ENCODE measurements at regions not wholly inside any gene's neighbourhood (a gene's known extent, or its start where the extent isn't known, plus 50 kb on each side); places are given as distances from the start of the nearest gene placed in this dataset.

DNA sequence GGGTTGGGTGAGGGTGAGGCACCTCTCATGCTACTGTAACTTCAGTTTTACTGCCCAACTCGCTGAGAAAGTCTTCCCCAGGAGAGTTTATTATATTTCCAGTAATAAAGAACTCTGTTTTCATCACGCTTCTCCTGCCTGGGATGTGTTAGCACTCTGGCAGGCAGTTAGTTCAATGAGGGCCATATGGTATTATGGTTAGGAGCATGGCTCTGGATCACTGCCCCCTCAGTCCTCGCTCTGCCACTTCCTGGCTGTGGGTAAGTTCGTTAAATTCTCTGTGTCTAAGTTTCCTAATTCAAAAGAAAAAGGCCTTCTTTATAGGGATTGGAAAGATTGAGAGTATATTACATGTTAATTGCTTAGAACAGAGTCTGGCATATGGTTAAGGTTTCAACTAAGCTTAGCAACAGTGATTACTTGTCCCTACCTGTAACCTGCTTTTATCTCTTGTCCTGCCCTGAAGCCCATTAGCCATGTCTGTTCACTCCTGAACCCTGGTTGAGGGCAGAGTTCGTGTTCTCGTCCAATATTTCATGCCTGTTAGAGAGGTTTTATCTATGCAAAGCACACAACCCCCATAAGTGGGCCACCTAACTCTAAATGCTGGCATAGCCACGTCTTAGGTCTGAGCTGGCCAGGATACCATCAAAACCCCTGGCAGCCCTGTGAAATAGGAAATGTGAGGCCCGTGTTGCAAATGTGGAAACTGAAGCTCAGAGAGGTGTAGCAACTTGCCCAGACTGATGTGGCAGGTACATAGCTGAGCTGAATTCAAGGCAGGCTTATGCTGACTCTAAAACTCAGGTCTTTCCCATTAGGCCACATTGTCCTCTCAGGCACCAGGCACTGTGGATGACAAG, 342.5 kb upstream of the JARID2 start:
- no peaks in the 10 kb centered on the region for H3K79me2 ChIP-seq (ENCODE audit: insufficient read depth, low read length)
- ATAC-seq (no peak), DNase-seq (ENCODE audit: low read depth, low spot score) (no peak)
- CTCF ChIA-PET = no interaction called here
- no peaks in the 10 kb centered on the region for H3K27me3 ChIP-seq (ENCODE audit: insufficient read depth, low read length)
- H3K9me2 ChIP-seq (ENCODE audit: insufficient read depth) = no peaks in the 10 kb centered on the region
- no peak overlapping the region for H3K9ac ChIP-seq (ENCODE audit: low read length)
- intact Hi-C loops (cut with micrococcal nuclease) = no loop called here
- H3K4me2 ChIP-seq (ENCODE audit: low read length) = no peak overlapping the region
- H4K20me1 ChIP-seq (ENCODE audit: insufficient read depth) = no peaks in the 10 kb centered on the region
- TF ChIP-seq POLR2A (IDR thresholded peaks at IDR 0.05; ENCODE audit: borderline replicate concordance, extremely low read depth, insufficient read depth, insufficient read length) (no peak), YY1 (IDR thresholded peaks at IDR 0.05; ENCODE audit: extremely low read depth, insufficient replicate concordance, low read depth, low read length) (no peak), SIN3A (IDR thresholded peaks at IDR 0.05; ENCODE audit: low read depth) (no peak), SP1 (IDR thresholded peaks at IDR 0.05; ENCODE audit: low read depth) (no peak), CBX3 (IDR thresholded peaks at IDR 0.05; ENCODE audit: low read depth) (no peak), EZH2phosphoT487 (IDR thresholded peaks at IDR 0.05; ENCODE audit: borderline replicate concordance) (no peak), CEBPB (IDR thresholded peaks at IDR 0.05; ENCODE audit: low read depth) (no peak), FOSL1 (IDR thresholded peaks at IDR 0.05; ENCODE audit: low read depth) (no peak), SRF (IDR thresholded peaks at IDR 0.05; ENCODE audit: low read depth) (no peak), JUND (IDR thresholded peaks at IDR 0.05) (no peak), EZH2 (IDR thresholded peaks at IDR 0.05) (no peak), POLR2AphosphoS5 (IDR thresholded peaks at IDR 0.05; ENCODE audit: low read depth, low read length) (no peak), ELF1 (IDR thresholded peaks at IDR 0.05; ENCODE audit: borderline replicate concordance, low read depth) (no peak), ZNF274 (IDR thresholded peaks at IDR 0.05; ENCODE audit: low read depth, low read length) (no peak), EGR1 (IDR thresholded peaks at IDR 0.05; ENCODE audit: low read depth) (no peak)
- TF ChIP-seq, protein P1, sequence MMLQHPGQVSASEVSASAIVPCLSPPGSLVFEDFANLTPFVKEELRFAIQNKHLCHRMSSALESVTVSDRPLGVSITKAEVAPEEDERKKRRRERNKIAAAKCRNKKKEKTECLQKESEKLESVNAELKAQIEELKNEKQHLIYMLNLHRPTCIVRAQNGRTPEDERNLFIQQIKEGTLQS (IDR thresholded peaks at IDR 0.05) = no peak
- TF ChIP-seq, protein P2, sequence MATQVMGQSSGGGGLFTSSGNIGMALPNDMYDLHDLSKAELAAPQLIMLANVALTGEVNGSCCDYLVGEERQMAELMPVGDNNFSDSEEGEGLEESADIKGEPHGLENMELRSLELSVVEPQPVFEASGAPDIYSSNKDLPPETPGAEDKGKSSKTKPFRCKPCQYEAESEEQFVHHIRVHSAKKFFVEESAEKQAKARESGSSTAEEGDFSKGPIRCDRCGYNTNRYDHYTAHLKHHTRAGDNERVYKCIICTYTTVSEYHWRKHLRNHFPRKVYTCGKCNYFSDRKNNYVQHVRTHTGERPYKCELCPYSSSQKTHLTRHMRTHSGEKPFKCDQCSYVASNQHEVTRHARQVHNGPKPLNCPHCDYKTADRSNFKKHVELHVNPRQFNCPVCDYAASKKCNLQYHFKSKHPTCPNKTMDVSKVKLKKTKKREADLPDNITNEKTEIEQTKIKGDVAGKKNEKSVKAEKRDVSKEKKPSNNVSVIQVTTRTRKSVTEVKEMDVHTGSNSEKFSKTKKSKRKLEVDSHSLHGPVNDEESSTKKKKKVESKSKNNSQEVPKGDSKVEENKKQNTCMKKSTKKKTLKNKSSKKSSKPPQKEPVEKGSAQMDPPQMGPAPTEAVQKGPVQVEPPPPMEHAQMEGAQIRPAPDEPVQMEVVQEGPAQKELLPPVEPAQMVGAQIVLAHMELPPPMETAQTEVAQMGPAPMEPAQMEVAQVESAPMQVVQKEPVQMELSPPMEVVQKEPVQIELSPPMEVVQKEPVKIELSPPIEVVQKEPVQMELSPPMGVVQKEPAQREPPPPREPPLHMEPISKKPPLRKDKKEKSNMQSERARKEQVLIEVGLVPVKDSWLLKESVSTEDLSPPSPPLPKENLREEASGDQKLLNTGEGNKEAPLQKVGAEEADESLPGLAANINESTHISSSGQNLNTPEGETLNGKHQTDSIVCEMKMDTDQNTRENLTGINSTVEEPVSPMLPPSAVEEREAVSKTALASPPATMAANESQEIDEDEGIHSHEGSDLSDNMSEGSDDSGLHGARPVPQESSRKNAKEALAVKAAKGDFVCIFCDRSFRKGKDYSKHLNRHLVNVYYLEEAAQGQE (IDR thresholded peaks at IDR 0.05; ENCODE audit: low read depth) = no peak
- TF ChIP-seq, protein P3, sequence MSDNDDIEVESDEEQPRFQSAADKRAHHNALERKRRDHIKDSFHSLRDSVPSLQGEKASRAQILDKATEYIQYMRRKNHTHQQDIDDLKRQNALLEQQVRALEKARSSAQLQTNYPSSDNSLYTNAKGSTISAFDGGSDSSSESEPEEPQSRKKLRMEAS (IDR thresholded peaks at IDR 0.05) = no peak
- TF ChIP-seq, protein P4, sequence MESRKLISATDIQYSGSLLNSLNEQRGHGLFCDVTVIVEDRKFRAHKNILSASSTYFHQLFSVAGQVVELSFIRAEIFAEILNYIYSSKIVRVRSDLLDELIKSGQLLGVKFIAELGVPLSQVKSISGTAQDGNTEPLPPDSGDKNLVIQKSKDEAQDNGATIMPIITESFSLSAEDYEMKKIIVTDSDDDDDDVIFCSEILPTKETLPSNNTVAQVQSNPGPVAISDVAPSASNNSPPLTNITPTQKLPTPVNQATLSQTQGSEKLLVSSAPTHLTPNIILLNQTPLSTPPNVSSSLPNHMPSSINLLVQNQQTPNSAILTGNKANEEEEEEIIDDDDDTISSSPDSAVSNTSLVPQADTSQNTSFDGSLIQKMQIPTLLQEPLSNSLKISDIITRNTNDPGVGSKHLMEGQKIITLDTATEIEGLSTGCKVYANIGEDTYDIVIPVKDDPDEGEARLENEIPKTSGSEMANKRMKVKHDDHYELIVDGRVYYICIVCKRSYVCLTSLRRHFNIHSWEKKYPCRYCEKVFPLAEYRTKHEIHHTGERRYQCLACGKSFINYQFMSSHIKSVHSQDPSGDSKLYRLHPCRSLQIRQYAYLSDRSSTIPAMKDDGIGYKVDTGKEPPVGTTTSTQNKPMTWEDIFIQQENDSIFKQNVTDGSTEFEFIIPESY (IDR thresholded peaks at IDR 0.05; ENCODE audit: extremely low read depth, insufficient replicate concordance, low read length) = no peak
- TF ChIP-seq, protein P5, sequence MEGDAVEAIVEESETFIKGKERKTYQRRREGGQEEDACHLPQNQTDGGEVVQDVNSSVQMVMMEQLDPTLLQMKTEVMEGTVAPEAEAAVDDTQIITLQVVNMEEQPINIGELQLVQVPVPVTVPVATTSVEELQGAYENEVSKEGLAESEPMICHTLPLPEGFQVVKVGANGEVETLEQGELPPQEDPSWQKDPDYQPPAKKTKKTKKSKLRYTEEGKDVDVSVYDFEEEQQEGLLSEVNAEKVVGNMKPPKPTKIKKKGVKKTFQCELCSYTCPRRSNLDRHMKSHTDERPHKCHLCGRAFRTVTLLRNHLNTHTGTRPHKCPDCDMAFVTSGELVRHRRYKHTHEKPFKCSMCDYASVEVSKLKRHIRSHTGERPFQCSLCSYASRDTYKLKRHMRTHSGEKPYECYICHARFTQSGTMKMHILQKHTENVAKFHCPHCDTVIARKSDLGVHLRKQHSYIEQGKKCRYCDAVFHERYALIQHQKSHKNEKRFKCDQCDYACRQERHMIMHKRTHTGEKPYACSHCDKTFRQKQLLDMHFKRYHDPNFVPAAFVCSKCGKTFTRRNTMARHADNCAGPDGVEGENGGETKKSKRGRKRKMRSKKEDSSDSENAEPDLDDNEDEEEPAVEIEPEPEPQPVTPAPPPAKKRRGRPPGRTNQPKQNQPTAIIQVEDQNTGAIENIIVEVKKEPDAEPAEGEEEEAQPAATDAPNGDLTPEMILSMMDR (IDR thresholded peaks at IDR 0.05 in 2 of 3, conservative IDR thresholded peaks at IDR 0.05 in 1 of 3; ENCODE audit: borderline replicate concordance in 1 of 3, insufficient read depth in 1 of 3, low read depth in 2 of 3, low read length in 2 of 3) = no peak
- BruUV-seq (replicated peaks) = no TSS peak
- POLR2A ChIA-PET = no interaction called here
- no peak overlapping the region for H2AFZ ChIP-seq (ENCODE audit: low read depth, low read length, poor library complexity, severe bottlenecking)
- no peaks in the 10 kb centered on the region for H3K36me3 ChIP-seq (ENCODE audit: control insufficient read depth in 1 of 2, insufficient read depth in 2 of 2, low read length in 2 of 2)
- no peaks in the 10 kb centered on the region for H3K4me1 ChIP-seq (ENCODE audit: control insufficient read depth in 1 of 2, insufficient read depth in 2 of 2, low read length in 2 of 2)
- H3K27ac ChIP-seq (ENCODE audit: low read depth, low read length) = no peak overlapping the region
- no peak overlapping the region for H3K4me3 ChIP-seq (replicated peaks in 1 of 2; ENCODE audit: low read depth in 1 of 2, low read length in 2 of 2)
- no peaks in the 10 kb centered on the region for H3K9me3 ChIP-seq (ENCODE audit: control insufficient read depth in 1 of 2, insufficient read depth in 1 of 2, low read depth in 1 of 2, low read length in 2 of 2)
- RAD21 ChIA-PET (ENCODE audit: low non-redundant PET in 1 of 2, low total read pairs in 2 of 2, uncharacterized antibody in 2 of 2, unreplicated experiment in 2 of 2) = no interaction called here

Data from HCT116 (cell line).